ENCODE measurements at regions not wholly inside any gene's neighbourhood (a gene's known extent, or its start where the extent isn't known, plus 50 kb on each side); places are given as distances from the start of the nearest gene placed in this dataset.

DNA sequence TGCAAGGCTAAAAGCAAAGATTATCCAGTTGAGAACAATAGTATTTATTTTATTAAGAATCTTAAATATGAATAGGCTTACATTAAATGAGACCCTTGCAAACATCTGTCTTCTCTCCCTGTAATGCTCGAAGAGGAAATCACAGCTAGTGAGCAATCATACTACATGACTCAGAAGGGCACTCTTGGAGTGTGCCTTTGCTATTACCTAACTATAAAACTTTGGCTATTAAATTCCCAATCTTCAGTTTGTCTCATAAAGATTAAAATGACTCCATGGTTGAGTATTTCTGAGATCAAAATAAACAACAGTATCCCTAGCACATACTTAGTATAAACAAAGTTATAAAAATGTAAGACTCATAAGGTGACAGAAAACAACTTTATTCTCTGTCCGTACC lies 296.9 kb downstream of the KCNJ3 start:
- Histone ChIP-seq H3K36me3 (ENCODE audit: control insufficient read depth in 2 of 2, insufficient read depth in 1 of 2, low read length in 2 of 2) (no peaks in the 10 kb centered on the region), H3K9me3 (ENCODE audit: control insufficient read depth, insufficient read depth, low read depth, low read length) (no peaks in the 10 kb centered on the region), H3K4me3 (ENCODE audit: low read depth, low read length) (no peak overlapping the region), H3K27ac (ENCODE audit: extremely low read depth, low read depth, low read length) (no peak overlapping the region), H3K4me1 (ENCODE audit: control insufficient read depth, insufficient read depth, low read length) (no peaks in the 10 kb centered on the region)
- ChIA-PET CTCF (no interaction called here), POLR2A (no interaction called here)
- TF ChIP-seq YY1 (tag by site-specific recombination; IDR thresholded peaks at IDR 0.05), result no peak
- TF ChIP-seq SP3 (tag by site-specific recombination; IDR thresholded peaks at IDR 0.05), result no peak
- no peak for TF ChIP-seq ZFP37 (tag by site-specific recombination; IDR thresholded peaks at IDR 0.05)
- TF ChIP-seq, protein P1, sequence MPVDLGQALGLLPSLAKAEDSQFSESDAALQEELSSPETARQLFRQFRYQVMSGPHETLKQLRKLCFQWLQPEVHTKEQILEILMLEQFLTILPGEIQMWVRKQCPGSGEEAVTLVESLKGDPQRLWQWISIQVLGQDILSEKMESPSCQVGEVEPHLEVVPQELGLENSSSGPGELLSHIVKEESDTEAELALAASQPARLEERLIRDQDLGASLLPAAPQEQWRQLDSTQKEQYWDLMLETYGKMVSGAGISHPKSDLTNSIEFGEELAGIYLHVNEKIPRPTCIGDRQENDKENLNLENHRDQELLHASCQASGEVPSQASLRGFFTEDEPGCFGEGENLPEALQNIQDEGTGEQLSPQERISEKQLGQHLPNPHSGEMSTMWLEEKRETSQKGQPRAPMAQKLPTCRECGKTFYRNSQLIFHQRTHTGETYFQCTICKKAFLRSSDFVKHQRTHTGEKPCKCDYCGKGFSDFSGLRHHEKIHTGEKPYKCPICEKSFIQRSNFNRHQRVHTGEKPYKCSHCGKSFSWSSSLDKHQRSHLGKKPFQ (tag by site-specific recombination; IDR thresholded peaks at IDR 0.05), result no peak
- no peak for TF ChIP-seq KLF9 (tag by site-specific recombination; IDR thresholded peaks at IDR 0.05; ENCODE audit: low read depth)
- no peak for TF ChIP-seq ZNF747 (tag by site-specific recombination; IDR thresholded peaks at IDR 0.05)
- TF ChIP-seq ZNF549 (tag by site-specific recombination; IDR thresholded peaks at IDR 0.05), result no peak
- TF ChIP-seq ZFHX2 (tag by site-specific recombination; conservative IDR thresholded peaks at IDR 0.05), result no peak
- no peak for TF ChIP-seq ZSCAN16 (tag by site-specific recombination; IDR thresholded peaks at IDR 0.05)
- TF ChIP-seq ZNF2 (tag by site-specific recombination; IDR thresholded peaks at IDR 0.05), result no peak
- no peak for TF ChIP-seq ZNF239 (tag by site-specific recombination; IDR thresholded peaks at IDR 0.05)
- TF ChIP-seq, protein P2, sequence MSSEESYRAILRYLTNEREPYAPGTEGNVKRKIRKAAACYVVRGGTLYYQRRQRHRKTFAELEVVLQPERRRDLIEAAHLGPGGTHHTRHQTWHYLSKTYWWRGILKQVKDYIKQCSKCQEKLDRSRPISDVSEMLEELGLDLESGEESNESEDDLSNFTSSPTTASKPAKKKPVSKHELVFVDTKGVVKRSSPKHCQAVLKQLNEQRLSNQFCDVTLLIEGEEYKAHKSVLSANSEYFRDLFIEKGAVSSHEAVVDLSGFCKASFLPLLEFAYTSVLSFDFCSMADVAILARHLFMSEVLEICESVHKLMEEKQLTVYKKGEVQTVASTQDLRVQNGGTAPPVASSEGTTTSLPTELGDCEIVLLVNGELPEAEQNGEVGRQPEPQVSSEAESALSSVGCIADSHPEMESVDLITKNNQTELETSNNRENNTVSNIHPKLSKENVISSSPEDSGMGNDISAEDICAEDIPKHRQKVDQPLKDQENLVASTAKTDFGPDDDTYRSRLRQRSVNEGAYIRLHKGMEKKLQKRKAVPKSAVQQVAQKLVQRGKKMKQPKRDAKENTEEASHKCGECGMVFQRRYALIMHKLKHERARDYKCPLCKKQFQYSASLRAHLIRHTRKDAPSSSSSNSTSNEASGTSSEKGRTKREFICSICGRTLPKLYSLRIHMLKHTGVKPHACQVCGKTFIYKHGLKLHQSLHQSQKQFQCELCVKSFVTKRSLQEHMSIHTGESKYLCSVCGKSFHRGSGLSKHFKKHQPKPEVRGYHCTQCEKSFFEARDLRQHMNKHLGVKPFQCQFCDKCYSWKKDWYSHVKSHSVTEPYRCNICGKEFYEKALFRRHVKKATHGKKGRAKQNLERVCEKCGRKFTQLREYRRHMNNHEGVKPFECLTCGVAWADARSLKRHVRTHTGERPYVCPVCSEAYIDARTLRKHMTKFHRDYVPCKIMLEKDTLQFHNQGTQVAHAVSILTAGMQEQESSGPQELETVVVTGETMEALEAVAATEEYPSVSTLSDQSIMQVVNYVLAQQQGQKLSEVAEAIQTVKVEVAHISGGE (tag by site-specific recombination; conservative IDR thresholded peaks at IDR 0.05; ENCODE audit: low read depth), result no peak
- TF ChIP-seq, protein P3, sequence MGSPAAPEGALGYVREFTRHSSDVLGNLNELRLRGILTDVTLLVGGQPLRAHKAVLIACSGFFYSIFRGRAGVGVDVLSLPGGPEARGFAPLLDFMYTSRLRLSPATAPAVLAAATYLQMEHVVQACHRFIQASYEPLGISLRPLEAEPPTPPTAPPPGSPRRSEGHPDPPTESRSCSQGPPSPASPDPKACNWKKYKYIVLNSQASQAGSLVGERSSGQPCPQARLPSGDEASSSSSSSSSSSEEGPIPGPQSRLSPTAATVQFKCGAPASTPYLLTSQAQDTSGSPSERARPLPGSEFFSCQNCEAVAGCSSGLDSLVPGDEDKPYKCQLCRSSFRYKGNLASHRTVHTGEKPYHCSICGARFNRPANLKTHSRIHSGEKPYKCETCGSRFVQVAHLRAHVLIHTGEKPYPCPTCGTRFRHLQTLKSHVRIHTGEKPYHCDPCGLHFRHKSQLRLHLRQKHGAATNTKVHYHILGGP (tag by site-specific recombination; IDR thresholded peaks at IDR 0.05), result no peak
- no peak for TF ChIP-seq ZNF311 (tag by site-specific recombination; IDR thresholded peaks at IDR 0.05; ENCODE audit: borderline replicate concordance)
- TF ChIP-seq, protein P4, sequence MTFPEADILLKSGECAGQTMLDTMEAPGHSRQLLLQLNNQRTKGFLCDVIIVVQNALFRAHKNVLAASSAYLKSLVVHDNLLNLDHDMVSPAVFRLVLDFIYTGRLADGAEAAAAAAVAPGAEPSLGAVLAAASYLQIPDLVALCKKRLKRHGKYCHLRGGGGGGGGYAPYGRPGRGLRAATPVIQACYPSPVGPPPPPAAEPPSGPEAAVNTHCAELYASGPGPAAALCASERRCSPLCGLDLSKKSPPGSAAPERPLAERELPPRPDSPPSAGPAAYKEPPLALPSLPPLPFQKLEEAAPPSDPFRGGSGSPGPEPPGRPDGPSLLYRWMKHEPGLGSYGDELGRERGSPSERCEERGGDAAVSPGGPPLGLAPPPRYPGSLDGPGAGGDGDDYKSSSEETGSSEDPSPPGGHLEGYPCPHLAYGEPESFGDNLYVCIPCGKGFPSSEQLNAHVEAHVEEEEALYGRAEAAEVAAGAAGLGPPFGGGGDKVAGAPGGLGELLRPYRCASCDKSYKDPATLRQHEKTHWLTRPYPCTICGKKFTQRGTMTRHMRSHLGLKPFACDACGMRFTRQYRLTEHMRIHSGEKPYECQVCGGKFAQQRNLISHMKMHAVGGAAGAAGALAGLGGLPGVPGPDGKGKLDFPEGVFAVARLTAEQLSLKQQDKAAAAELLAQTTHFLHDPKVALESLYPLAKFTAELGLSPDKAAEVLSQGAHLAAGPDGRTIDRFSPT (tag by site-specific recombination; IDR thresholded peaks at IDR 0.05), result no peak
- no peak for TF ChIP-seq ZNF114 (tag by site-specific recombination; IDR thresholded peaks at IDR 0.05)
- no peak for TF ChIP-seq ZNF830 (tag by site-specific recombination; IDR thresholded peaks at IDR 0.05; ENCODE audit: low read depth)
- TF ChIP-seq ZNF521 (tag by site-specific recombination; IDR thresholded peaks at IDR 0.05), result no peak
- TF ChIP-seq ZNF514 (tag by site-specific recombination; IDR thresholded peaks at IDR 0.05), result no peak
- no peak for TF ChIP-seq ZNF211 (tag by site-specific recombination; IDR thresholded peaks at IDR 0.05; ENCODE audit: low read depth)
